ENCODE measurements at regions not wholly inside any gene's neighbourhood (a gene's known extent, or its start where the extent isn't known, plus 50 kb on each side); places are given as distances from the start of the nearest gene placed in this dataset.

DNA sequence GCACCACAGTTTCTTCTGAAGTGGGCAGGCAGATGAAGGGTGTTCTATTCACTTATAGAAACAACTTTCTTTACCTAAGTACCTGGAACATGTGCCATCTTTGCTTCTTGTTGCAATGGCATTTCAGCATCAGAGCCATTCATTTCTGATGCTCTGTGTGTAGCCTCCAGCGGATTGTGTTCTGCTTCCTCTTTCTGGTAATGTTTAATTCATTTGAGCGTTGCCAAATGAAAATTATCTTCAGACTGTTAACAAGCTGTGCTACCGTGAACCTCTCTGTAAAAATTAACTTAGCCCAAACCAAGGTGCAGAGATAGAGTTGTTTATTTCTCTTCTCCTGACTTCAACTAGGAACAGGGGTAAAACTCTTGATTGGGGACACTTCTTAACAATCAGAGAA lies 302.0 kb downstream of the EDEM1 start:
- TF ChIP-seq, protein P1, sequence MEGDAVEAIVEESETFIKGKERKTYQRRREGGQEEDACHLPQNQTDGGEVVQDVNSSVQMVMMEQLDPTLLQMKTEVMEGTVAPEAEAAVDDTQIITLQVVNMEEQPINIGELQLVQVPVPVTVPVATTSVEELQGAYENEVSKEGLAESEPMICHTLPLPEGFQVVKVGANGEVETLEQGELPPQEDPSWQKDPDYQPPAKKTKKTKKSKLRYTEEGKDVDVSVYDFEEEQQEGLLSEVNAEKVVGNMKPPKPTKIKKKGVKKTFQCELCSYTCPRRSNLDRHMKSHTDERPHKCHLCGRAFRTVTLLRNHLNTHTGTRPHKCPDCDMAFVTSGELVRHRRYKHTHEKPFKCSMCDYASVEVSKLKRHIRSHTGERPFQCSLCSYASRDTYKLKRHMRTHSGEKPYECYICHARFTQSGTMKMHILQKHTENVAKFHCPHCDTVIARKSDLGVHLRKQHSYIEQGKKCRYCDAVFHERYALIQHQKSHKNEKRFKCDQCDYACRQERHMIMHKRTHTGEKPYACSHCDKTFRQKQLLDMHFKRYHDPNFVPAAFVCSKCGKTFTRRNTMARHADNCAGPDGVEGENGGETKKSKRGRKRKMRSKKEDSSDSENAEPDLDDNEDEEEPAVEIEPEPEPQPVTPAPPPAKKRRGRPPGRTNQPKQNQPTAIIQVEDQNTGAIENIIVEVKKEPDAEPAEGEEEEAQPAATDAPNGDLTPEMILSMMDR (IDR thresholded peaks at IDR 0.05): no peak
- no peak for TF ChIP-seq POLR2A (IDR thresholded peaks at IDR 0.05)
